HG03103 (cell line): ENCODE measurements at regions not wholly inside any gene's neighbourhood (a gene's known extent, or its start where the extent isn't known, plus 50 kb on each side); places are given as distances from the start of the nearest gene placed in this dataset.
"Not testable (repeated sequence)": the region's sequence is repeated elsewhere in the genome, so short reads cannot be mapped to it uniquely, and the experiment has no call there.

Source experiments
- ATAC-seq: cut with Tn5 transposase; IDR thresholded peaks from one replicate; pipeline ENCODE4 v1.9.1; 2021; ENCODE audit warnings: low read depth; ENCODE audit not compliant: unreplicated experiment

DNA sequence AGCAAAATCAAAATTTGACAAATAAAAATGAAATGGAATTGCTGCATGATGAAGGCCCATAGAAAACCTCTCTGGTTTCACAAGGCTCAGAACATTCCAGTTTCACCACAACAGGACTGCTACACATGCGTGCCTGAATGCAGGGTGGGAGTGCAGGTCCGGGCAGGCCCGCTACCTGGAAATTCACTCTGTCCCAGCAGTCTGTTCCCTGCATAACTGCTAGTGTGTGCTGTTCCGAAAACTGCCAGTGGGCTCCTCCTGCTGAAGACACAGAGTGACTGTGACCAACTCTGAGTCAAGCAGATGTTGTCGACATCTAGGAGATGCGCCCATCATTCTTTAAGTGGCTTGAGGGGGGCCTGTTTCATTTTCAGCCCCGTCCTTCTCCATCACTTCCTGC, 284.8 kb upstream of the MAF start:
- ATAC-seq: no peak

GRCh38 chr16:79883494-79883893, 283.0 kb upstream of the MAF start:
- no peak for ATAC-seq

DNA sequence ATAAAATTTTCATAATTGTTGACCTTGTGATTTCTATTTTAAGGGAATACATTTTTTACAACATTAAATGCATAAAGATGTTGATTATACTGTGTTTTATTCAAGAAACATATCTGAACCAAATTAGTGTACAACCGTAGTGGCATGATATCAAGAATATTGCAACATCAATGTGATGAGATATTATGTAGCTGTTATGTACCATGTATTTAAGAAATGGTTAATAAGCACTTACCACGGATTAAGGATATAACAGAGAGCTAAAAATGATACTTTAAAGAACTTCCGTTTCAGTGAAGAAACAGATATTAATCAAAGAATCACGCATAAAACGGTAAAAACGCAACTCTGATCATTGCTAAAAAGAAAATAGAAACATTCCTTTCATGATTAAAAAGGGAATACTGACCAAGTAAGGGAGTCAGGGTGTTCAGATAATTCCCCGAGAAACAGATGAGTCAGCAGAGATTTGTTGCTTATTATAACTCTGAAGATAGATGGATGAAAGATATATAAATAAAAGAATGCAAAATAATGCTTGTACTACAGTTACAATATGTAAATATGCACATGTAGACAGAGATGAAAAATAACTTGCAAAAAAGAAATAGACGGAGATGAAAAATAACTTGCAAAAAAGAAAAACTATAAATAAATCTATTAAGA, 281.9 kb upstream of the MAF start:
- no peak for ATAC-seq

GRCh38 chr16:79881107-79881506, 280.6 kb upstream of the MAF start:
- ATAC-seq: not testable (repeated sequence)

- peak; percentile 64 for ATAC-seq
Observed at GRCh38 chr16:79876332-79876730, 275.8 kb upstream of the MAF start.

GRCh38 chr16:79874391-79874790, 273.9 kb upstream of the MAF start:
- no peak for ATAC-seq

GRCh38 chr16:79873825-79874224, 273.3 kb upstream of the MAF start:
- ATAC-seq: no peak

DNA sequence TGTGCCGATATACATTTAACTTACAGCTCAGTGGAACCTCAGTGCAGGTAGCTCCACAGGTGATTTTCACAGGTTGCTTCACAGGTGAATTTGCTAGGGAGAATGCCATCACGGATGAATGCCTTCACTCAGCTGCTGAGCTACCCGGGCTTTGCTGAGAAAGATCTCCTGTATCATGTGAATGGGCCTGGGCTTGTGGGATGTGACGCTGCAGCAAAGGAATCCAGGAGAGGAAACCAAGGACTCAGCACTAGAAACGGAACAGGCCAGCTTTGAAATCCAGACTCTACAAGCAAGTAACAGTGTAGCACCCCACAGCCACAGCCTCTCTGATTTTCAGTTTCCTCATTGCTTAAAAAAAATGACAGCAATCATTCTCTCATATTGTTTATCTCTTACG, 271.4 kb upstream of the MAF start:
- no peak for ATAC-seq

DNA sequence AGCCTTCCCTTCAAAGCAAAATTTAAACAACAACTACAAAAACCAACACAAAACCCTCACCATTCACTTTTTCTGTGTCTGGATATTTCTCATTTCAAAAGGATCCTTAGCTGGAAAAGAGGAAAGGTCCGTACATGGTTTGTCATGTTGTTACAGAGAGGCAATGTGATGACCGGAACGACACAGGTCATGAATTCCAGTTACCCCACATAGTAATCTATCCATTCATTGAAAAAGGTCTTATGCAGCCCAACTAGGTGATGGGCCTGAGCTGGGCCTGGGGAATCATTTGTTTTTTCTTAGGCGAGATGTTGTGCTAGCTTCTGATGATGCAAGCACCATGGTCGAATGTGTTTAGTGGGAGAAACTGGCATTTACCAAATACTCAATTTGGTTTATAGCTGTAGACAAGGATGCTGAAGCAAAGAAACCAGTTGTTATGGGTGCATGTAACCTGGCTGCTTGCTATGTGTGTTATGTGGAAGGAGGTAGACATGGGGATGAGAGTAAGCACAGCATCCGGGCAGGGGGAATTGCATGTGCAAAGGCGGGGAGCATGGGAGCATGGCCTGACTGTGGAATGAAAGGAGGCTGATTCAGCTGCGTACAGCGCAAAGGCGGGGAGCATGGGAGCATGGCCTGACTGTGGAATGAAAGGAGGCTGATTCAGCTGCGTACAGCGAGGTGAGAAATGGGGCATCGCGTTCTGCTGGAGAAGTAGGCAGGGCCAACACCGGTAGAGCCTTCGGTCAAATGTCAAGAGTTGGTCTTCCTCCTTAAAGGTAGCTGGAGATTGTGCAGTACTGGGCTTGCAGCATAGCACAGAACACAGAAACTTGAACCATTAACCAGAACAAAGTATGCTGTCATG, 269.7 kb upstream of the MAF start:
- ATAC-seq: no peak

DNA sequence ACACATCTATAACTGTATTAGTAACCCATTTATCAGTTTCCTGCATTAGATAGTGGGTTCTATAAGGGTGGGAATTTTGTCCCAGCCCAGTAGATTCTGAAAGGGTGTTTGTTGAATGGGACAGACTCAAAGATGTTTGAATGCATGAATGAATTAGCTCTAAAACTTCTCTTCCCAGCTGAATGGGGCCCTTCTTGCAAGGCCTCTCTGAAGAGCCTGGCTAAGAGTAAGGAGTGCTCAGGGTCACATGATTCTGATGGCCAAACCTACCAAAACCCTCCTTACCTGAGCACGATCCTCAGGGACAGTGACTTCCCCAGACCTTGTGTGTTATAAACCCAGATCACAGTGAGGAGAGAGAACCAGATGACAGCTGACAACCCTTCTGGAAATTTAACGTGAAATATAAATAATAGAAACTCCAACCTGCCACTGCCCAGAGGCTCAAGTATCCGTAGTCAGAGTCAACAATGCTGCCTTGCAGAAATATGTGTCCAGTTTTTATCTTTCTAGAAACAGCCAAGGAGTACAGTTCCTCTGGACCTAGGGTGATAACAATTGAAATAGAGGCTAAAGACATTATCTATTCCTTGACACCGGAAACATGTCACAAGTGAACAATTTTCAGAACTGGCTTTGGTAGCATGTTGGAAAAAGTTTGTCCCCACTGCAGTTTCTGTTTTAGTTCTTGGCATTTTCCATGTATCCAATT, 268.9 kb upstream of the MAF start:
- ATAC-seq: no peak

DNA sequence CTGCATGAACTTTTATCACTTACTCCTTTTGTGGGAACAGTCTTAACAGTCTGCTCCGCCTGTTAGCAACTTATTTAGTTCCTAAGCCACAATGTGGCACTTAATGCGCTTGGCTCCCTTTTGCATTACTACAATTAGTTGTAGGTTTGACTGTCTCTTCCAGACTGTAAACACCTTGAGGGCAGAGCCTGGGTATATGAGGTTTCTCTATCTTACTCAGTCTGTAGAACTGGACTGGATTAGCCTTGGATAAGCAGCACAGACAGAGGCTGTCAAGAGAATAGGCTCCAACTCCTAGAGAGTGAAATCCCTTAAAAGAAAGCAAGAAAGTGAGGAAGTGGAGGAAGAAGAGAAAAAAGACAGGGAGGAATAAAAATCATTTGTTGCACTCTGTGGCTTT, 268.3 kb upstream of the MAF start:
- no peak for ATAC-seq

- no peak for ATAC-seq
Observed at GRCh38 chr16:79867425-79867997, 267.0 kb upstream of the MAF start.

DNA sequence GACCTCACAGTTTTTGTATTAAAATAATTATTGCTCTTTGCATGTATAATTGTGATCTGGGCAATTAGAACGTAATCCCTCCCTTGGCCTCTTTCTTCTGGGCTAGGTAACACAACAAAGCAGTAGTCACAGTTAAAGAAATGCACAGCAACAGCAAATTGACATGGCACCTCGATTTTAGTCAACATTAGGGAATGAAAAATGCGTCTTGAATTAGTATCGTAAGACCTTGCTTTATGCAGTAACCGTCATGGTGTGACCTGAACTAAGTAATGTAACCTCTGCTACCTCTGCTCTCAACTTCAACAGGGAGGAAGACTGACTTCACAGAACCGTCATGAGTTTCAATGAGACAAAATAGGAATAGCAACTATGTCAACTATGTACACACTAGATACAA, 265.4 kb upstream of the MAF start:
- no peak for ATAC-seq

DNA sequence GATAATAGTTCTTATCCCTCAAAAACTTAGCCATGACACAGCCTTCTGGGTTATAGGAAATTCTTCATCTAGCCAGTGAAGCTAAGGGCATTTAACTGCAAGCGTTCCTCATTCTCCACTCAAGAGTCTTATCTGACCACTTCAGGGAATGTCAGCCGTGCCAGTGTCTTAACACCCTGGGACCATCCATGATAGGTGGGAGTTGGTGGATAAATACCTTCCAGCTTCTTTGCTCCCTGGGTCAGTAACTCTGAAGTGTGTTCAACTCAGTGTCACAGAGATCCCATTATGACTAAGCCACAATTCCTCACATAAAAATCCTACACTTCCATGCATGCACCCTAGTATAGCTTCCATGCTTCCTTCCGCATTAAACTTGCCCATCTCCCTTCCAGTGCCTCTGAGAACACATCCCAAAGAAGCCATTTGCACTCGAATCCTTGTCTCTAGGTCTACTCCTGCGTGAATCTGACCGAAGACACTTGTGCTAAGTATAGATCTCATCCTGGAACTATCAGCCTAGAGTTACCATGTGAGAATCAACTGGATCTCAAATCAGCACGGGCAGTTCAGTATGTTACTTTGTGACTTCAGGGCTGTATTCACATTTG, 264.3 kb upstream of the MAF start:
- ATAC-seq: no peak

DNA sequence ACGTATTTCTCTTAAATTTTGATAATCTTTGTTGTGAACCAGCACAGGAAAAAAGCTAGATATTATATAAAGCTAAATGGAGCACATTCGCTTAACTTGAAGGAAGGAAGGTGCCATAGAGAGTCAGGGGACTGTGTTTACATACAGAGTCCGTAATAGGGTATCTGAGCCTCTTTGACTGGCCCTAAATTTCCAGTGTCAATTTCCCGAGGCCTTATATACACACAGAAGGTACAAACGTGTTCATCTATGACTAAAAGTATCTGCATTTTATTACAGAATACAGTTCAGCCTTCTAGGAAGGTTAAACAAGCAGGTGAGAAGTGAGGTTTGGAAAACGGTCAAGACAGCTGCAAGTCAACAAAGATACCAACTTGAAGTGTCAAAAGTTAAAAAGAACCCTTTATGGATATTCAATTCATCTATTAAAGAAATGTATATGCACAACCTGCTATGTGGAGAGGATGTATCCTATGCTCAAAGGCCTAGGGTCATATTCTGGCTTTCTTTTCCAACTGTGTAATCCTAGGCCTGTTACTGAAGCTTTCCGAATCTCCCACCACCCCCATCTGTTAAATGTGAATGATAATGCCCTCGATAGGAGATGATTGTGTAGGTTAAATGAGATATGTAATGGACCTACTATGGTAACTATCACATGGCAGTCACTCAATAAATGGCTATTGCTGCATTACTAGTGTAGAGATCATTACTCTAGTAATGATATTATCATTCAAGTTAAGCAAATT, 263.7 kb upstream of the MAF start:
- no peak for ATAC-seq

DNA sequence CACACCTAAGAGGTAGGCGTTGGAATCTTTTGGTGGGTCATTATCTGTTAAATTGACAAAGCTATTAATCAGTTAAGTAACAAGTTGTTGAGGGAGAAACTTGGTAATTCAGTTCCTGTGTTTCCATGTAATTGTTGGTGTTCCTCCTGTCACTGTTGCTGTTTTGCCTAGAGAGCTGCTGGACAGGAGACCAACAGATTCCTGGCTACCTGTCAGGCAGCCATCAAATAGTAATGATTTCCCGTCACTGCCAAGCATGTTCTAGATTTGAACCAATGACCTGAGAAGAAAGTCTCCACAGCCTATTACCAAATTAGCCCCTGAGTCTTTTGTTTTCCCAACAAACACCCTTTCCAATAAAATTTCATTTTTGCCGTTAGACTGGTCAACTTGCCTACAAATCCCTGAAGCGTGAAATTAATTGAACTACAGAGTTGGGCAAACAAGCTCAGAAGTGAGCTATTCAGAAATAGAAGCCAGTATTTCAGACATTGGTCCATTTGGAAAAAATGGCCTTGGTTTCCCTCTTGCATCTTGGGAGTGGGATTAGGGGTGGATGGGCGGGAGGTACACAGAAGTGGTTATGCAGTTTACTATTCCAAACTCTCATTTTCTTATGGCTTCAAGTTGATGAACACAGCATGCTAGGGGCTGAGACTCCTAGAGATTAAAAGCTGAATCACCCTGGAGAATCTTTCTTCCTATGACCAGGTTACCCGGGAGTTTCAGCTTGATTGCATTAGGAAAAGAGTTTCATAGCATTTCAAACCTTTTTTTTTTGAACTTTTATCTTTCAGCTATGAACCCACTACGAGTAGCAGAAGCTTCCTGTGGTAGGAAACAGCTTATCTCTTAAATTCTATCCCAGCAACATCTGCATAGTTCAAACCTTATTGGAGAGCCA, 262.8 kb upstream of the MAF start:
- no peak for ATAC-seq

DNA sequence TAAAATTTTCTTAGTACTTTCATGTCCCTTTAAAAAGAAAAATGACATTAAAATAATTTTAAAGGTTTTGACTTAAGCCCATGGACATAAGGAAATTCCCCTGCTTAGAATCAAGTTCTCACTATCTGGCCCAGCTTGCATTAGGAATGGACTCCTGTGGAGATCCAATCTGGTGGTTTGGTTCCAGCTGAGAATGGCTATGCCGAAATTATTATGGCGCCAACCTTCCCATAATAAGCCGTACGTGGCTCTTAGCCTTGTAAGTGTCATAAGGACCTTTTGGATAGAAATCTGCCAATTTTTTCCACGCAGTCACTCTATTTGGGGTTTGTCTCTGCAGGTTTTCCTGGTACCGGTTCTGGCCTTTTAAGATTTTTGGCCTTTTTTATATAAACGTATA, 262.1 kb upstream of the MAF start:
- no peak for ATAC-seq

DNA sequence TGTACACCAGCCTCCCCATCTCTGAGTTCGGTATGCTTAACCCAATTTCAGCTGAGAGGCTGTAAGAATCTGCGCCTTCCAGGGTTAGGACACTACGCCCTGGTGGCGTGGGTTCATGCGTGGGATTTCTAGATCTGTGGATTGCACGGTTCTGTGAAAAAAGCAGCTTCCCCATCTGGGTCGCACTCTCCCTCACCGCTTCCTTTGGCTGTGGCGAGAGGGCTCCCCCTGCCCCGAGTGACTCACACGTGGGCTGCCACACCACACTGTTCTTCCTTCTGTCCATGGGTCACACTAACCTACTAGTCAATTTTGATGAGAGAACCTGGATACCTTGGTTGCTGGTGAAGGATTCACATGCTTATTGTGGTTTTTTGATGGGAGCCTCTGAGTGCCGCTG, 256.0 kb upstream of the MAF start:
- ATAC-seq: no peak

- ATAC-seq: no peak
Observed at GRCh38 chr16:79850348-79850747, 249.8 kb upstream of the MAF start.
